Suppressor macrophage (primary cell): ENCODE measurements at regions not wholly inside any gene's neighbourhood (a gene's known extent, or its start where the extent isn't known, plus 50 kb on each side); places are given as distances from the start of the nearest gene placed in this dataset.
"Not testable (repeated sequence)": the region's sequence is repeated elsewhere in the genome, so short reads cannot be mapped to it uniquely, and the experiment has no call there.

Experiments used
- DNase-seq, 4 experiments: peaks; one replicate each; pipeline ENCODE4 v3.0.0-alpha.2; 2020 to 2022

DNA sequence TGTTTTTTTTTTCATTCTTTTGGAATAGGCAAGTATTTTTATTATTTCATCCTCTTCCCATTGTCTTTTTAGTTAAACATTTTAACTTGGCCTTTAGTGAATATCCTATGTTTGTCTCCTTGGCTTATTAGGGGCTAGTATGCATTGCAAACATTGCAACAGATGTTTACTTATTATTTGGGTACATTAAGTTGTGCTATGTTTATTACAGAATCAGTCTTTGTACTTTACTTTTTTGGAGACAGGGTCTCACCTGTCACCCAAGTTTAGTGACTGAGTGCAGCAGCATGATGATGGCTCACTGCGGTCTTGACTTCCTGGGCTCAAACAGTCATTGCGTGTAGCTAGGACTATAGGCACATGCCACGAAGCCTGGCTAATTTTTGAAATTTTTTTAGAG is 51.1 kb upstream of the NUDT6 start:
- no peak for DNase-seq

DNA sequence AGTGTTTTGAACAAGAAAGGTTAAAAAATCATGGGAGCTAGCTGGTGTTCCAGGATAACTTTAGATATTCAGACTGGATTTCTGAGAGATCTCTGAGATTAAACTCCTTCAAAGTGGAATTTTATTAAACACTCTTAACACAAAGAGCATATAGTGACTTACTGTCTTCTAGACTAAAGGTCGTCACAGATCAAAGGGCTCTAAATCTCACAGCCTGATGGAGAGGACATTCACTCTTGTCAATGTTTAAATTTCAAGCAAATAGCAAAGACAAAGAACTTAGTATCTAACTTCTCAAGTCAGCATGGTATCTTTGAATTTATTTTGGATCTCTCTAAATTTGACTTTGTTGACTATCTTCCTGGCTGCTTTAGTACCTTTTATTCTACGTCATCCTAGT is 53.7 kb upstream of the NUDT6 start:
- no peak for DNase-seq

DNA sequence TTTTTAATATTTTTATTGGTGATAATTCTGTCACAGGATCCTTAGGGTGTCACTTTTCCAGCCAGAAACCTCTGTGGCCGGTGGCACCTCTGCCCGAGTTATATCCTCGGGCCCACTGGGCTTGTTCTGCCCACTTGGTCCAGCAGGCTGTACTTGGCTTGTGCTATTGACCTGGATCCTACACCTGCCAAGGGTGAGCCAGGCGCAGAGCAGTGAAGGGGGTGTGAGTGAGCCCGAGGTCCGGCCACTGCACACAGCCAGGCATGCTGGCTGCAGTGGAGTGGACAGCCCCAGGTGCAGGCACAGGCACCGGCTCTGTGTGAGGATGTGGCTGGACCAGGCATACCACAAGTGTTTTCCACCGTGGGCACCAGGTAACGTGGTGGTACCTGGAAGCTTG is 54.7 kb upstream of the NUDT6 start:
- no peak for DNase-seq

DNA sequence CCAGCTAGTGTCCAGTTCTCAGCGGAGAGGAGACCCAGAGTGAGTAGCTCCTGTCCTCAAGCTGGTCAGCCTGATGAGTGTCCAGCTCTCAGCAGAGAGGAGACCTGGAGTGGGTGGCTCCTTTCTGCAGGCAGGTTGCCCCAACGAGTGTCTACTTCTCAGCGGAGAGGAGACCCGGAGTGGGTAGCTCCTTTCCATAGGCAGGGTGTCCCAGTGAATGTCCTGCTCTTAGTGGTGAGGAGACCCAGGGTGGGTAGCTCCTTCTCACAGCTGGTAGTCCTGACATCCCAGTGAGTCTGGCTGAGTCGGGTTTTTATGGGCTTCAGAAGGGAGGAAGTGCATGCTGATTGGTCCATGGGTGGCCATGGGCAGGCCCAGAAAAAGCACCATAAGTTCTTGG is 55.7 kb upstream of the NUDT6 start:
- no peak for DNase-seq

DNA sequence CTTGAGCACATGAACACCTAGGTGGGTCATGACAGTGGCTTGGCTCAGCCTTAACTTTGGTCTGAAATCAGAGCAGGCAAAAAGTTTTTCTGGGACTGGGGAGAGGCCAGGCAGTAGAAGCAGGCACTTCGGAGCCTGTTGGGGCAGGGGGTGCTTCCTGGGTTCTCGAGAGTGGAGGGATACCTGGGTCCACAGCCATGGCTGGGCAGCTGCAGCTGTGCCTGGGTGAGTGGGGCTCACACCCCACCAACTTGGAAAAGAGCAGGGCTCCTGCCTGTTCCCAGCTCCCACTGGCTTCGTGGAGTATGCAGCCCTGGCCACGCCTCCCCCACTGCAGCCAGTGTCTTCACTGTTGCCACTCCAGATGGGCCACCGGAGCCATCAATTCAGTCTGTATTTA is 56.4 kb upstream of the NUDT6 start:
- no peak for DNase-seq

DNA sequence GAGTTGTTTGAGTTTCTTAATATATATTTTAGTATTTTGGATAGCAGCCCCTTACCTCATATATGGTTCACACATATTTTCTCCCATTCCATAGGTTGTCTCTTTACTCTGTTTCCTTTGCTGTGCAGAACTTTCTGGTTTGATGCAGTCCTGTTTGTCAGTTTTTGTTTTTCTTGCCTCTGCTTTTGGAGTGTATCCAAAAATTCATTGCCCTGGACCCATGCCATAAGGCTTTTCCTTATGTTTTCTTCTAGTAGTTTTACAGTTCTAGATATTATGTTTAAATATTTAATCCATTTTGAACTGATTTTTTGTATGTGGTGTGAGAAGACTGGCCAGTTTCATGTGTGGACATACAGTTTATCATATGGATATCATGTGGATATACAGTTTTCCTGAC is 58.5 kb upstream of the NUDT6 start:
- DNase-seq, result no peak

DNA sequence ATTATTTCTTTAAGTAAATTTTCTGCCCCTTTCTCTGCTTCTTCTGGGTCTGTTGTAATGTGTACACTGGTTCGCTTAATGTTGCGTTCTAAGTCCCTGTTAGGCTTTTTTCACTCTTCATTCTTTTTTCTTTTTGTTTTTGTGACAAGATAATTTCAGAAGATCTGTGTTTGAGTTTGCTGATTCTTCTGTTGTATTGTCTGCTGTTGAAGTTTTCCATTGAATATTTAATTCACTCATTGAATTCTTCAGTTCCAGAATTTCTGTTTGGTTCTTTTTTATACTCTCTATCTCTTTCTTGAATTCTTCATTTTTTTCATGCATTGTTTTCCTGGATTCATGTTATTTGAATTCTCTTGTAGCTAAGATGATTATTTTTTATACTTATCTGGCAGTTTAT is 66.3 kb upstream of the NUDT6 start:
- no peak for DNase-seq

DNA sequence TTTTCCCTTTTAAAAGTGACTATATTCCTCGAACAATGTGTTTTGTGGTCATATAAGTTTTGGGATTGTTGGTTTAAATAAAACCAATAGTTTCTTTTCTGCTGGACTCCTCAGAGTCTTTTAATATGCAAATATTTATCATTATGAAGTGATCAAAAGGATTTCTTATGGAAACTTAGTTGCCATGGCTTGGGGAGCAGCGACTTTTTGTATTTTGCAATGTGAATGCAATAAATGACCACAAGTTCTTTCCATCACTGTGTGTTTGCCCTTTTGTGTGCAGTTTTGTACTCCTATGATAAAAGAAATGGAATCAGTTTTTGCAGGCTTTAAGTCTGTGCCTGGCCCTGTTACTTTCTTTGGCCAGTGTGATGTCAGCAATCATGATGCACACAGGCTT is 68.5 kb upstream of the NUDT6 start:
- DNase-seq, result no peak

DNA sequence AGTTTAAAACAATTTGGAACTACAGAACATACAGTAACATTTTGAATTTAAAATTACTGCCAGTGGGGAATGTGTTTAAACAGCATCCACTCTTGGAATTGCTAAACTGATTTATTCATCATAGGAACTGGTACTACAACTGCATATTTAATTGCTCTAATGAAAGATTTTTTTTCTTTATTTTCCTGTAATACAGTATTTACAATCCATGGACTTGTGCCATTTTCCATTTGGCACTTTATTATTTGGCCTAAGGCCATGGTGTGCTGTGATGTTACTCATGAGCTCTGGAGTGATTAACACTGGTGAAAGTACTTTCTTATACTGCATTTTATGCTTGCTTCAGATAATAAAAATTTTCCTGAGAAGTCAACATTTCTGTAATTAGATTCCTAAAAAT is 69.7 kb upstream of the NUDT6 start:
- no peak for DNase-seq

DNA sequence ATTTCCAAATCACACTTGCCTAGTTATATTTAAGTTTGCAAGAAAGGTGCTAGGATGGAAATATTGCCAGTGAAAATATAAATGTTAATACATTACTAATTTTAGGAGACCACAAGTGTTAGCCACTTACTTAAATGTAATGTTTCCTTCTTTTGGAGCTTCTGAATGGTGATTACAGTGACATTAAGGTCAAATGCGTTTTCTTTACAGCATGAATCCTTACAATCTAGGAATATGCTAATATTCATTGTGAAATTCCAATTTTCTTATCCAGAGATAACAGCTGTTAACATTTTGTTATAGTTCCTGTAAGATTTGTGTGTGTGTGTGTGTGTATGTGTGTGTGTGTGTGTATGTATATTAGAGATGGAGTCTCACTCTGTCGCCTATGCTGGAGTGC is 70.2 kb upstream of the NUDT6 start:
- no peak for DNase-seq

DNA sequence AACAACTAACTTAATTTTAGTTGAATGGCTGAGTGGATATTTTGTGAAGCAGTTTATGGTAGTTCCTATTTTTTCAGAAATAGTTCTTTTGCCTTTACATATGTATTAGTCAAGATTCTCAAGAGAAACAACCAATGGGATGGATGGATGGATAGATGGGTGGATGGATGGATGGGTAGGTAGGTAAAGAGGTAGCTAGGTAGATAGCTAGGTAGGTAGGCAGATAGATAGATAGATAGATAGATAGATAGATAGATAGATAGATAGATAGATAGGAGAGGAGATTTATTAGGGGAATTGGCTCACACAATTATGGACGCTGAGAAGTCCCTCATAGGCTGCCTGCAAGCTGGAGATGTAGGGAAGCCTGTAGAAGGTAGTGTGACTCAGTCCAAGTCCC is 74.0 kb upstream of the NUDT6 start:
- no peak for DNase-seq

DNA sequence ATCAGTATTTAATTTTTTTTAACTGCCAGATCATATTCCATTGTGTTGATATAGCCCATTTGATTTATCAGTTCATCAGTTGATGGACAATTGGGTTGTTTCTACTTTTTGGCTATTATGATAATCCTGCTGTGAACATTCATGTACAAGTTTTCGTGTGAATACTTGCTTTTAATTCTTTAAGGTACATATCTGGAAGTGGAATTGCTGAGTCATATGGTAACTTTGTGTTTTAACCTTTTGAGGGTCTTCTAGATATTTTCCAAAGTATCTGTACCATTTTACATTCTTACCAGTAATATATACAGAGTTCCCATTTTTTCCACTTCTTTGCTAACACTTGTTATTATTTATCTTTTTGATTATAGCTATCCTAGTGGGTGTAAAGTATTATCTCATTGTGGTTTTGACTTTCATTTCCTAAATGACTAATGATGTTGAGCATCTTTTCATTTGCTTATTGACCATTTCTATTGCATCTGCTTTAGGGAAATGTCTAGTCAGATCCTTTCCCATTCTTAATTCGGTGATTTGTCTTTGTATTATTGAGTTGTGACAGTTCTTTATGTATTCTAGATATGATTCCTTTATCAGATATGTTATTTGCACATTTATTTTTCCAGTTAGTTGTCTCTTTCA is 75.2 kb upstream of the NUDT6 start:
- DNase-seq, result peak in 1 of 4 experiments; percentile 12

DNA sequence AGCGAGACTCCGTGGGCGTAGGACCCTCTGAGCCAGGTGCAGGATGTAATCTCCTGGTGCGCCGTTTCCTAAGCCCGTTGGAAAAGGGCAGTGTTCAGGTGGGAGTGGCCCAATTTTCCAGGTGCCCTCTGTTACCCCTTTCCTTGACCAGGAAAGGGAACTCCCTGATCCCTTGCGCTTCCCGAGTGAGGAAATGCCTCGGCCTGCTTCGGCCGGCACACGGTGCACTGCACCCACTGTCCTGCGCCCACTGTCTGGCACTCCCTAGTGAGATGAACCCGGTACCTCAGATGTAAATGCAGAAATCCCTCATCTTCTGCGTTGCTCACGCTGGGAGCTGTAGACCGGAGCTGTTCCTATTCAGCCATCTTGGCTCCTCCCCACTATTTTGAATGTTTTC is 81.7 kb upstream of the NUDT6 start:
- DNase-seq, result not testable (repeated sequence)

DNA sequence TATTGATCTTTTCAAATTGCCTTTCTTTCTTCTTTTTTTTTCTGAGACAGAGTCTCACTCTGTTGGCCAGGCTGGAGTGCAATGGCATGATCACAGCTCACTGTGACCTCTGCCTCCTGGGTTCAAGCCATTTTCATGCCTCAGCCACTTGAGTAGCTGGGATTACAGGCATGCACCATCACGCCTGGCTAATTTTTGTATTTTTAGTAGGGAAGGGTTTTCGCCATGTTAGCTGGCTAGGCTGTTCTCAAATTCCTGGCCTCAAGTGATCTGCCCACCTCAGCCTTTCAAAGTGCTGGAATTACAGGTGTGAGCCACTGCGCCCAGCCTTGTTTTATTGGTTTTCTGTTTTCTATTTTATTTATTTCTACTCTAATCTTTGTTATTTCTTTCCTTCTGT is 82.7 kb upstream of the NUDT6 start:
- not testable (repeated sequence) for DNase-seq

DNA sequence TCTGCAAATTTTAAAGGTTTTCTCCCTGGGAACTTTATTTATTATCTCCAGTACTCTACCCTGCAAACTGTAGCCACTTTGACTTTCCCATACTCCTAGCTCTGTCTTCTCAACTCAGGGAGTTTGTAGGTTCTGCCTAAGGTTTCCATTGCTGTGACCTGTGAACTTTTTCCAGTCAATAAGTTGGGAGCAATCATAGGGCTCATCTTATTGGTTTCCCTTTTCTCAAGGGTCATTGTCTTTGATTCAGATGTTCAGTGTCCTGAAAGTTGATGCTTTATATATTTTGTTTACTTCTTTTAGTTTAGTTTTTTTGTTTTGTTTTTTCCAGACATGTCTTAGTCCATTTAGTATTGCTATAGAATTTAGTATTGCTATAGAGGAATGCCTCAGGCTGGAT is 85.3 kb upstream of the NUDT6 start:
- no peak for DNase-seq

DNA sequence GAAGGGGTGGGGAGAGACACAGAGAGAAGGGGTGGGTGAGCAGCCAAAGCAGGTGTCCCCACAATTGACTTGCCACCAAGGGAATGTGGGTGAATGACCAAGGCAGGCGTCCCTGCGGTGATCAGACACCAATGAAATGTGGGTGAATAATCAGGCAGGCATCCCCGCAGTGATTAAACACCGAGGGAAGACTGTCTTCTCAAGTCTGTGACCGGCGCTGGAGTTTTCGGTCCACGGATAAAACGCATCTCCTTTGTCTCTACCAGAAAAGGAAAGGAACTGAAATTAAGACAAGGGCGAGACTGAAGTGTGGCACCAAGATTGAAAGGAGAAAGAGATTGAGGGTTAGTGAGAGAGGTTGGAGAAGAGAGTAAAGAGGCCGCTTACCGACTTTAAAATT is 90.0 kb upstream of the NUDT6 start:
- not testable (repeated sequence) for DNase-seq

DNA sequence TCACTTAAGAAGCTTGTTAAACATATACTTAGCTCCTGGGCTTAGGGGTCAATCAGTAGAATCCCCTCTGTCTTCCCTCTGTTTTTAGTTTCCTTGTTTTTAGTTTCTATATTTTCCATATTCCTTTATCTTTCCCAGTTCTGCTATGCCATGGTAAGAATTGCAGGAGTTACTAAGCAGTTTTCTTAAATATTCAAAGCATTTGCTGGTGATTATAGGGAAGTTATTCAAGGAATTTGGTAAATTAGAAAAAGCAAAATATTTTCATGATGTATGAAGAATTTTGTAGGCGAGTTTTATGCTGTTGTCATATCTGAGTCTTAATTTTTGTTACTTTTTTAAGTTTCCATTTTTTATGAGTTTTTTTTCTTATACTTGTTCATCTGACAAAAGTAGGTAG is 91.6 kb upstream of the NUDT6 start:
- no peak for DNase-seq

DNA sequence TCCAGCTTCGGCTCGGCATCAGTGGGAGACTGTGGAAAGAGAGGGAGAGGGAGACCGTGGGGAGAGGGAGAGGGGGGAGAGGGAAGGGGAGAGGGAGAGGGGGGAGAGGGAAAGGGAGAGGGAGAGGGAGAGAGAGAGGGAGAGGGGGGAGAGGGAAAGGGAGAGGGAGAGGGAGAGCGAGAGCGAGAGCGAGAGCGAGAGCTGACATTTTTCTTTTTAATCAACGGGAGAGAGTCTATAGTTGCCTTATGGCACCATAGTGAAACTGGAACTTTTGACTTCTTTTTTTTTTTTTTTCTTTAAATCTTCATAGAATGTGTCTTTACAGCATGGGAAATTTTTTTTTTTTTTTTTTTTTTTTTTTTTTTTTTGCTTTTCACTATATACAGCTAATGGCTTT is 94.7 kb upstream of the NUDT6 start:
- DNase-seq, result no peak

DNA sequence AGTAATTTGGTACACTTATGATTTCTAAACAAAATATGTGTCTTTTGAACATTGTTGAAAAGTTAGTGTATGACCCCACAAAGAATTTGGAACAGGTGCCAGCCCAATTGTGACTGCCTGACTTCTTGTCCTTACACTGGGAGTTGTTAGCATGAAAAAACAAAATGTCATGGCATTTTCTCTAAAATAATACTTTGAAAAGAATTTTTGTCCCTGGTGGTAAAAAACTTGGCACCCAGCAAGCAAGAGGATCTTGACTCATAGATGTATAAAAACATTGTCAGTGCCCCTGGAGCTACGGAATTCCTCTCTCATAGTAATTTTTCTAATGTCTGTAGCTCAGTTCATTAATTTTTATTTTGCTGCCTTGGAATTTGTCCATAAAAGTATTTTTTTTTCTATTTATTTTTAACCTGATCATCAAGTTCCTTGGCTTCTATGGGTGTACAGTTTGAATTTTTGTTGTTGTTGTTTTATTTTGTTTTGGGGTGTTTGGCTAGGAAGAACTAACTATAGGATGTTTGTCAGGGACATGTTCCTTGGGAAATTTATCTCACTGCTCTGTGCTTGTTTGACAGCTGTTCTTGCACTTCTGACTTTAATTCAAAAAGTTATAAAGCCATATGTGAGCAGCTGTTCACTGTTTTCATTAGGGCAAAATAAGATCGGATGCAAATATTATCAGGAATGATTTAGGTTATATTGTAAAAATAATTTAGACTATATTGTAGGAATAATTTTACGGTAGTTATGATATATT is 95.4 kb upstream of the NUDT6 start:
- DNase-seq, result no peak

DNA sequence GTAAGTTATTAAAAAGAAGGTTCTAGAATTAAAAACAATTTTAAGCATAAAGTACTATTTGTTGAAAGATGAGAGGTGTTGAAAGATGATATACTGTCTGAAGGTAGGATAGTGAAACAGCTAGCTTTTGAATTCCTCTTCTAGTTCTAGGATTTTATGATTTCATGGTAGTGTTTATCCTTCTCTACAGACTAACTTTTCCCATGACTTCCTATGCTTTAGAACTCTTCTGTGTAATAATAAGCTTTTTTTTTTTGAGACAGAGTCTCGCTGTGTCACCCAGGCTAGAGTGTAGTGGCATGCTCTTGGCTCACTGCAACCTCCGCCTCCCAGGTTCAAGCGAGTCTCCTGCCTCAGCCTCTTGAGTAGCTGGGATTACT is 96.0 kb upstream of the NUDT6 start:
- no peak for DNase-seq

DNA sequence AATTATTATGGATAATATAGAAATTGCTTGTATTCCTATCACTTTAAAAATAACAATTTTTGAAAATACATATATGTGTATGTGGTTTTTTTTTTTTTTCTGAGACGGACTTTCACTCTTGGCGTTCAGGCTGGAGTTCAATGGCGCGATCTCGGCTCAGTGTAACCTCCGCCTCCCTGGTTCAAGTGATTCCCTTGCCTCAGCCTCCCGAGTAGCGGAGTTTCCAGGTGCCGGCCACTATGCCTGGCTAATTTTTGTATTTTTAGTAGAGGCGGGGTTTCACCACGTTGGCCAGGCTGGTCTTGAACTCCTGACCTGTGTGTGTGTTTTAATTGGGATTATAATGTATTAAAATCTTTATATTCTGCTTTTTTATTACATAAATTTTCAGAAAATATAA is 97.9 kb upstream of the NUDT6 start:
- DNase-seq, result no peak

DNA sequence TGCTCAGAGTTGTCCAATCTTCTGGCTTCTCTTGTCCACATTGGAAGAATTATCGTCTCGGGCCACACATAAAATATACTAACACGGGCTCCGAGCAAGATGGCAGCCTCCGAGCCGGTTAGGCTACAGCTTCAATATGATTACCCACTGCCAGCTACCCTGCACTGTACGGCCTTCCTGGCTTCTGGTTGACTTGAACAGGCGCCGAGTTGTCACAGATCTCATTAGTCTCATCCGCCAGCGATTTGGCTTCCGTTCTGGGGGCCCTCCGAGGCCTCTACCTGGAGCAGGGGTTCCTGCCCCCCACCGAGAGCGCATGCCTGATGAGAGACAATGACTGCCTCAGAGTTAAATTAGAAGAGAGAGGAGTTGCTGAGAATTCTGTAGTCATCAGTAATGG is 101.2 kb upstream of the NUDT6 start:
- no peak for DNase-seq

DNA sequence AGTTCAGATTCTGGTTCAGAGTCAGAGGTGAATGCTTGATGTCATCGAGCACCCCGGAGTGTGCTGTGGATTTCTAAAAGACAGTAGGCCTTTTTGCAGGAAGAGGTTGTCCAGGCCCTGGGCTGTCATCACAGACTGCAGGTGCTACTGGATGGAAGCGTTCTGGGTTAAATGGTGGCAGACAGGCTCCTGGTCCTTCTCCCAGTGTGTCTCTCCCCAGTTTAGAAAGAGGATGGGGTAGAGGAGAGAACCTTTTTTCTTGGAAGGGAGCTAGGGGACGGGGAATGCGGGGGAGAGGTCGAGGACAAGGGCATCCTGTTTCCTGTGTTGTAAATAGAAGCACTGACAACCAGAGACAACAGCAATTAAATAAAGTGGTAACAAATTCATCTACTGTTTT is 102.3 kb upstream of the NUDT6 start:
- no peak for DNase-seq

DNA sequence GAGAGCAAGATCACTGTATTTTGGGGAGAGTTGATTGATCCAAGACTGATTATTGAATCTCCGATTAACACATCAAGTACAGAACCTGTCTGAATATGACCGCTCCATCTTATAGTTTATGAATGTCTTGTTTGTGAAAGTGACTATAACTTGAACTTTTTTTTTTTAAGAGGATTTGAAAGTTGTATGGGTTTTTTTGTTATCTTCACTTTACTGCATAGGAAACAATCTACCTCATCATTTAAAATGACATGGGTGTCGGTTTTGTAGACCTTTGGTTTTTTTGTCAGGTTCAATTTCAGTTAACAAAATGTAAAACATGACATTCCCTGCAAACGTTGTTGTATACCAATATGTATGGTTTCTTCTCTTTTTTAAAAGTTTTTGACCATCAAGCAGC is 103.0 kb upstream of the NUDT6 start:
- no peak for DNase-seq

DNA sequence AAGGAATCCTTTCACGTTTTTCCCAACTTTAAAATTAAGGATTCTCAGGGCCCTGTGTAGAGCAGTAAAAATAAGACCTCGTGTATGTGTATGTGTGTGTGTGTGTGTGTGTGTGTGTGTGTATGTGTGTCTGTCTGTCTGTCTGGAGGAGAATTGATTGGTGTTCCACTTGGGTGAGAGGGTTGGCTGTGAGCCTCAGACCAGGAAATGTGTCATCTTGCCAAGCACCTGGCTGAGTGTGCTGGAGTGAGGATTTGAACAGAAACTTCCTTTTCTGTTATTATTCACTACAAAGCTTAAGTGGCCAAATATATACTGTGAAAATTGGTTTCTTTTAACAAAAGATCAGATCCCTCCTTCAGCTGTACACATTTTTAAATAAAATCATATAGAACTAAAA is 103.6 kb upstream of the NUDT6 start:
- not testable (repeated sequence) for DNase-seq
